ENCODE measurements at regions not wholly inside any gene's neighbourhood (a gene's known extent, or its start where the extent isn't known, plus 50 kb on each side); places are given as distances from the start of the nearest gene placed in this dataset.

DNA sequence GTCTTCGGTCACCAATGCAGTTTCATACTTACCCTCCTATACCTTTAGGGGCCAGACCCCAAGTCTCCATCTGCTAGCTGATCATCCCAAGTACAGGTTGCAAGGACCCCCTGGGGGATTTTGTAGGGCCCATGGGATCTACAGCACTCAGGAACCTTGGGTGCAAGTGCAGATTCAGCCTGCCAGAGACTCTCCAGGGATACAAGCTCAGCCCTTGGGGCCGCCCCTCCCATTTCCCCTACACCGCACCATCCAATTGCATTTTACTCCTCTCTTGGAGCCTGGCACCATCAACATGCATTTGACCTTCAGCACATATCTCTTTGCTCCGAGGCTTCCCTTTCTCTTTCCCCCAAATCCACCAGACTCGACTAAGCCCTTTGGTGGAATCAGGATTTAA lies 154.7 kb upstream of the ZNF536 start:
- no peak for DNase-seq (ENCODE audit: low spot score)

DNA sequence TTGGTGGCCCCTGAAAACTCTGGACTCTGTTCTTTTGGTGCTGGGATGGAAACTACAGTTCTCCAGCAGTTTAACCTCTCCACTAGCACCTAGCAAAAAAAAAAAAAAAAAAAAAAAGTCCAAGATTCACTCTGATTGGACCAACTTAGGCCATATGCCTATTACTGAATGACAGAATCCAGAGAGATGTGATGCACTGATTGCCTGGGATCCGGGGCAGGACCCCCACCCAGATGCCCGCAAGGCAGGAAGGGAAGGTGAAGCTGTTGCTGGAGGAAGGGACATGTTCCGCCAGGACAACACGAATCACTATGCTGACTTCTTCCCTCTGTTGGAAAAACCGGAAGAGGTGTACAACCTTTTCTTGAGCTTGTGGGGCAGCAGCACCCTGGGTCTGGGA lies 152.5 kb upstream of the ZNF536 start:
- no peak for DNase-seq (ENCODE audit: low spot score)

DNA sequence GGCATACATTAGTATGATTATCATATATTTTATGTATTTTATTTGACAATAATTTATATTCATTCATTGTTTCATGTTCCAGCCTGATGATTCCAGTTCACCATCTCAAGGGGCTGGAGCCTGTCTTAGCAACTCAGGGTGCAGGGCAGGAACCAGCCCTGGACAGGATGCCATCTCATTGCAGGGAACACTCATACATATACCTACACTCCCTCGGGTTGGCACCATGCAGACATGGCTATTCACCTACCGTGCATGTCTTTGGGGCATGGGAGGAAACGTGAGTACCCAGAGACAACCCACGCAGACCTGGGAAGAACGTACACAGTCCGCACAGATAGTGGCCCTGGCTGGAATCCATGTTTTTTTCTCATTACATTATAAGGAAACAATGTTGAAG lies 151.0 kb upstream of the ZNF536 start:
- DNase-seq (ENCODE audit: low spot score) = no peak

DNA sequence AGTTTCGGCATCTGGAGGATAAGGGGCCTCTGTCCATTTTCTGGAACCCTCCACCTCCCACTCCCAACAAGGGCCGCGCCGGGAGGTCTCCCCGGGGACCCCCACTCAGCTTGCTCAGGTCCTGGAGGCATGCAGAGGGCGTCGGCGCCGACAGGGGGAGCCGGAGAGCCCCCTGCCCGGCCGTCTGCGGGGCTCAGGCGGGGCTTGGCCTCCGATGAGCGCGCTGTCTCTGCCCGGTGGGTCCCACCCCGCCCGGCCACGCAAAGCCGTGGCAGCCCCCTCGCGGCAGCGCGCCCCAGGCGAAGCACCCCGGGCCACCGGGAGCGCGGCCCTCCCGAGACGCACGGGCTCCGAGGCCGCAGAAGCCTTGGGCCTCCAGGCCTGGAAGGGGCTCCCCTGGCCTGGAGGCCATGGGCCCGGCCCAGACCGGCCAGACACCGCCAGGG lies 149.7 kb upstream of the ZNF536 start:
- DNase-seq (ENCODE audit: low spot score) = peak; percentile 78

DNA sequence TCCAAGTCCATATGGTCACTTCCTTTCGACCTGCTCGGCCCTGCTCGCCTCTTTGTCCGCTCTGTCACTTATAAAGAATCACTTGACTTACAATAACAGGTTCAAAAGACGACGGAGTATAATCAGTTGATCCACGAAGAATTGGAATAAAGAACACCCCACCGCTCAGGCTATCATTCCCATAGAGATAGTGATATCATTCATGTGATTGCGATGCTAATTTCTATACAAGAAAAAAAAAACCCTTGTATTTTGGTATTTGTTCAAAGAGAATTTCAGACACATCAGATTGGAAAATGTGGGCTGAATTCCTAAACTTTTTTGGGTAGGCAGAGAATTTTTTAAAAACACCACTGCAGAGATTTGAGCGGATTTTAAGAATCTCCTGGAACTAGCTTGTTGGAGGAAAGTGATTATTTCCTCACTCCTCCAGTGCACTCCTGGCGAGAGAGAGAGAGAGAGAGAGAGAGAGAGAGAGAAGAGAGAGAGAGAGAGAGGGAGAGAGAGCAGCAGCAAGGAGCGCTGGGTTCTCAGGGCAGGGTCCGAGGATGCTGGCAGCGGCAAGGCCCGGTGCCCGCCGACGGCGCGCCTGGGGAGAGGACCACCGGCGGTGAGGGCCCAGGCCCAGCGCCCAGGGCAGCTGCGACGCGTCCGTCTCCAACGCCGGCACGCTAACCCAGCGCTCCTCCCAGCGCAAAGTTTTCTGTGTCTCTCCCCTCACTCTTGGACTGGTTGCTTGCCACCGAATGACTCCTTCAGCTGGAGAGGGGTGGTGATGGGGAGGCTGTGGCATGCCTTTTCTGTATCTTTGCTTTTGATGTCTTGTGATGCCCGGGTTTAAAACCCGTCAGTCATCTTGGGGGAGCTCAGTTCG lies 149.0 kb upstream of the ZNF536 start:
- DNase-seq (ENCODE audit: low spot score) = peak; percentile 67

DNA sequence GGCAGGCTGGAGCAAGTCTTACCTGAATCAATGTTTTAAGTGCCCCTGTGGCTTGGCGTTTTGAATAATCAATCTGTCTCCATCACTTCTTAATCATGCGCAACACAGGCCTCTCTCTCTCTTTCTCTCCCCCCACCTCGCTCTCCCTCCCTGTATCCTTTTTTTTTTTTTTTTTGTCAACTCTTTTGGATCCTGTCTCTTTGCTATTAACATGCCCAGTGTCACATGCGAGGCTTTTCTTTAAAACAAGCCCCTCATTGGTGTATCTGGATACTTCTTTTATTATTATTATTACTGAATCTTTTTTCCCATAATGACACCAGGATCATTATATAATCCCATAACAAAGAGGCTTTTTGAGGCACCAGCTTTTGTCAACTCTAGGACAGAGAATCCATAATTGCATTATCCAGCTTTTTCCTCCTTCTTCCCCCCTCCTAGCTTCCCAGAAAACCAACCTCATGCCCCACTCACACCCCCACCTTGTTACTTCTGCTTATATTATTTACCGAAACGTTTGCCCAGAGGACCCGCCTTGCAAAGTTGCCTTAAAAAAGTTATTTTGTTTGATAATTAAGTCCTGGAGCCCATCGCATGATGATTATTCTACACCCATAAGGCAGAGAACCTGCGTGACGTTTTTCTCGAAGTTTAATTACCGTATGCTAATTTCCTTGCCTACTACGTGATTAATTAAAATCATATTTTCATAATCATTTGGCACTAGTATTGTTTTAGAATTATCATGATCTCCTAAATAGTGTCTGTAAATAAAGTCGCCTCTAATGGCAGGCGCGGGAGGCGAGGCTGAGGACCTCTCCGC lies 148.1 kb upstream of the ZNF536 start:
- no peak for DNase-seq (ENCODE audit: low spot score)

DNA sequence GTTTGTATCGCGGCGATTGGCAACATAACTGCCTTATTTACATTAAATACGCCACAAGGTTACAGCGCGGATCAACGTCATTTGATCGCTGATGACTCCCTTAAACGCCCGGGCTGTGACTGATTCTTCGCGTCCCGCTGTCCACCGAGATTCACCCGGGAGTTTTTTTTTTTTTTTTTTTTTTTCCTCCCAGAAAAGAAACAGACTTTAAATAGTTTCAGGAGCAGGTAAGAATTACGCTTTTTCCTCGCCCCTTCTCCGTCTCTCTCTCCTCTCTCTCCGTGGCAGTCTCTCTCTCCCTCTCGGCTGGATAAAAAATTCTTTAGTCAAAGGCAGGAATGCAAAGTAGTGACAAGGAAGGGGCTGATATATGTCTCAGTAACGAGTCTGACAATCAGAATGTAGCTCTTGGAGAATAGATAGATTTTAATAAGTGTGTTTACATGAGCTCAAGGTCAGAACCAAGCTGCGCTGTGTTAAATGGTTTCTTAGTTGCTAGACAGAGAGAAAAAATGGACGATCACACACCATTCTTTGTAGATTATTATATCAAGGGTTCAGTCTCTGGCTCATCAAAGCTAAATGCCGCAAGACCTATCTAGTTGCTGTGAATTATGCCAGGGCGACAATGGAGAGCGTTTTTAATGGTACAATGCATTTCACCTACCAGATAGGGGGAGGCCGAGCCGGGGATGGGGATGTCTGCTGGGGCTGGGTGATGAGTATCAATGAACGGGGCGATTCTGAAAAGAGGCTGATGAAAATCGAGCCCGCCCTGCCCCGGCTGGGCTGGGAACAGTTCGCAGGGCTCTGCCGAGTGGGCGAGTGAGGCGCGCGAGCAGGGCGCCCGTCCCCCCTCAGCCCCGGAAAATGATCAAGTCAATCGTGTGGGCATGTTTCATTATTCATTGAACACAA lies 147.2 kb upstream of the ZNF536 start:
- peak; percentile 58 for DNase-seq (ENCODE audit: low spot score)

DNA sequence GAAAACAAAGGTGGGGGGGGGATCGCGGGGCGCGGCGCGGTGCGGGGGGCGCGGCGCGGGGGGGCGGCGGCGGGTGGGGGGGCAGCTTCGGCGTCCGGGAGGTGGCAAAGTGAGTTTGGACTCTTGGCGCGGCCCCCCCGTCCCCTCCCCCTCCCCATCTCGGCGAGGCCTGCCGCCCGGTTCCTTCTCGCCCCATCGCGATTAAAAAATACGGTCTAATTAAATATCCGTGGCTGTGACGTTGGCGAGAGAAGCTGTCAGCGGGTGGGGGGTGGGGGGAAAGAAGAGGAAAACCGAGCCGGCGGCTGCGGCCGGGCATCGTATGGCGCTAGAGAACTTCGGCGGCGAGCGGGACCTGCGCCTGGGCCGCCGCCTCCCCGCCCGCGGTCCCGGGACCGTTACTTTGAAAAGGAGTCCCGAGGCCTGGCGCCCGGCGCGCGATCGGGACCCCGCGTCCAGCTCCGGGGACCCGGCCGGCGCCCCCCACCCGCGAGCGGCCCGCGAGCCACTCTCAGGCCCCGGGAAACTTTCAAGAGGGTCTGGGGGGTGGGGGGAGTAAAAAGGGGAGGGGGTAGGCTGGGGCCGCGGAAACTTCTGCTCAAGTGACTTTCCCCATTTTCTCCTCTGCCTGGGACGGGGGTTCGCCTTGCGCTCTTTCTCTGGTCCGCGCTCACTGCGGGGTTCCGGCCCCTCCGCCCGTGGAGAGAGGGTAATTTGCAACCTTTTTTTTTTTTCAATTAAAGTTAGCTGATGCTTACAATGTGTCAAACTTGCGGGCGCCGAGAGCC lies 146.3 kb upstream of the ZNF536 start:
- DNase-seq (ENCODE audit: low spot score) = no peak

DNA sequence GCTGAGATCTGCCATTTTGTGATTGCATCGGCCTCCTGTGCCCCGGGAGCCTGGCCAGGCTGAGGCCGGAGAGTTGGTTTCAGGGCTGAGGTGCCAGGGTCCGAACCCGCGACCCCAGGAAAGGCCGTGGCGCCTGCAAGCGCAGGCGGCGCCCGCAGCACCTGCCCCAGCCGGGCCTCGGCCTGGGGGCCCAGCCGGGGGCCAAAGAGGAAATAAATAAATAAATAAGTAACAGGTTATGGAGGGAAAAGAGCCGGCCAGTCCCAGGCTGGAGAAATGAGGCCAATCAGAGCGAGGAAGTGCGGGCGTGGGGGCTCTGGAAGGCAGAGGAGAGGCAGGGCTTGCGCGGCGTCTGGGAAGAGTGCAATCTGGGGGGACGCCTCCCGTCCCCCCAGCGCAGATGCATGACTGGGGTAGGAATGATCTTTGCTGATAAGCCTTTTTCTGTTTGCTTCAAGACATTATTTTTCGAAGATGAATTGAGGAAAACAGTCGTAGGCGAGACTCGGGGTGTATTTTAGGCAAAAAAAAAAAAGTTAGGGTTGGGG lies 145.6 kb upstream of the ZNF536 start:
- DNase-seq (ENCODE audit: low spot score) = no peak

DNA sequence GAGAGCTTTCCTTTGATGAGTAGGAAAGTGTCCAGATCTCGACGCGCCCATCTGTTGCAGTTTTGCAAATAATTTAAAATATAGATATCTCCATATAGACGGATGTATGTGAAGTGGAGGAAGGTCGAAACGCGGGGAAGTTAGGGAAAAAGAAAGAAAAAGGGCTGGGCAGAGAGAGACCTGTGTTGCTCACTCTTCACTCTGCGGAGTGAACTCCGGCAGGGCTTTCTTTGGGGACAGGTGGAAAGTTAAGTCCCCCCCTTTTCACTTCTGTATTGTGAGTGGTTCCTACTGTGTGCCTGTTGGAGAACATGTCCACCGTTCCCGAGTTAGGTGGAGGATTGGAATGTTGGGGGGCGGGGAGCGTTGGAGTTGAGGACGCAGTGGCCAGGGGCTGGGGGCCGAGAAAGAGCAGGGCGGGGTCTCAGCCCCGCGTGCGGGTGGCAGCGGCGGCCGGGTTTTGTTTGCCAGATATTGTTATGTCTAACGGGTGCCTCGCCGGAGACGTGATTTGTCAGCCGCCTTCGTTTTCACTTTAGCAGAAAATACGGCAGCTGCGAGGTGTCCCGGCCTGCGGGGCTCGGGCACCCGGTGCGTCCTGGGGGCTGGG lies 145.1 kb upstream of the ZNF536 start:
- no peak for DNase-seq (ENCODE audit: low spot score)

DNA sequence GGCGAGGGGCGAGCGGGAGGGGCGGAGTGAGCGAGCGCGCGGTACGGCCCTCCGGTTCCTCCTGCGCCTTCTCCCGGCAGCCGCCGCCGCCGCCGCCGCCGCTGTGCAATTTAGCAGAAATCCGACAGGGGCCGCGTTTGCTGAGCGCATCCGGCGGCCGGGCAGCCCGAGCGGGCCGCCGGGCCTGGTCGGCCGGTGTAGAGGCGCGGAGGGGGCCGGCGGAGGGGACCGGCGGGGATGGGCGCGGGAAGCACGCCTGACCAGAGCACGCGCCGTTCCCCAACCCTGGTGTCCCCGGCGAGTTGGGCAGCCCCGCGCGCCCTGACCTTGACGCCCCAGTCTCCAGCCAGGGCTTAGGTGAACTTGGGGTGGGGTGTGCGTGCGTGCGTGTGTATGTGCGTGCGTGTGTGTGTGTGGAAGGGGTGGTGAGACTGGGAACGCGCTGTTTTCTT lies 144.5 kb upstream of the ZNF536 start:
- peak; percentile 91 for DNase-seq (ENCODE audit: low spot score)

DNA sequence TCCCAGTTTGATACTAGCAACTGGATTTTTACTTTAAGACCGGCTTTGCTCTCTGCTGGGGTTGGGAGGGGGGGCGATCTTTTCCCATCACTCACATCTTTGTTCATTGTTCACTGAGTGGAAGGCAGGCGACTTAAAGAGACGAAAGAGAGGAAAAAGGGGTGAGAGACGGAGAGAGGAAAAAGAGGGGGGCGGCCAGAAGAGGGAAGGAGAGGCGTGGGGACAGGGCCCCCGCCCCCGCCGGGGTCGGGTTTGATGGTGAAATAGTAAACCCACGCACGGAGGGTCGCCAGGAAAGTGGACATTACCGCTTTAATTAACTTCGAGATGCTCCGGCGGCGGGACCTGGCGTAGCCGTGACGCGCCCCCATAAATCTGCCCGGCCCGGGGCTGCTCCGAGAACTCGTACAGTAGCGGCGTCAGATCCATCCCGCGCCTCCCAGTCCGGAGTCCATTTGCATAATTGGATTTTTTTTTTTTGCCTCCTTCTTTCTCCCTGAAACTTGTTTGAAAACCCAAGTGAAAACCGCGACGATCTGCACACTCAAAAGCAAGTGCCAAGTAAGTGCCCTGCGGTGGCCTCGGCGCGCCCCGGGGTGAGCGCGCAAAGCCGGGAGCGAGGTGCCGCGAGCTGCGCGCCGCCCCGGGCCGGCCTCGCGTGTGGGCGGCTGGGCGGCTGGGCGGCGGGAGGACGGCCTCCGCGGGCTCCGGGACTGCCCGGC lies 143.9 kb upstream of the ZNF536 start:
- DNase-seq (ENCODE audit: low spot score) = peak; percentile 56

DNA sequence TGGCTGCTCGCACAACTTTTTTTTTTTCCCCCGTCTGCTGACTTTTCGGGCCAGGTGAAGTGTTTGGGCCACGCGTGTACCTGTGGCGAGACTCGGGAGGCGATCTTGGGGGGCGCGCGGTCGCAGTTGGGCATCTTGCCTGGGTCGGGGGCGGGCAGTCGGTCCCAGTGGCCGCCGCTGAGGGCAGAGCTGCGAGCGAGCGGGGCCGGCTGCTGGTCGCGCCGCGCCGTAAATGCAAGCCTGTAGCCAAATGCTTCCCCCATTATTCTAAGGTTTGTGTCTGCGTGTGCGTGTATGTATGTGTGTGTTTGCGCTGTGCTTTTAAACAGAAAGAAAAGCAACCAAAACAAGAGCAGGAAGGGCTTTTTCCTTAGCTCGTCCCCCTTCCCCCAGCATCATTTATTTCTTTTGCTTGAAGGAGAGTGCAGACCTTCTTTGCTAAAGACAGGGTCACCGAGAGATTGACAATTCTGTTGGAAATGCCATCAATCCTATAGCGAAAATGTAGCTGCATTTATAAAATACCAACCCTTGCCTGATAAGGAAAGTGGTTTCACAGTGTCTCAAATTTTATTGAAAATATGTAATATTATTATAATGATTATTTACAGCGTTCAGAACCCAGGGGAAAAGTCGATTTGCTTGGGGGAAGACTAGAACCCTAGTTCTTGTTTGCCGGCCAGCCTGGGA lies 143.2 kb upstream of the ZNF536 start:
- DNase-seq (ENCODE audit: low spot score) = peak; percentile 55

DNA sequence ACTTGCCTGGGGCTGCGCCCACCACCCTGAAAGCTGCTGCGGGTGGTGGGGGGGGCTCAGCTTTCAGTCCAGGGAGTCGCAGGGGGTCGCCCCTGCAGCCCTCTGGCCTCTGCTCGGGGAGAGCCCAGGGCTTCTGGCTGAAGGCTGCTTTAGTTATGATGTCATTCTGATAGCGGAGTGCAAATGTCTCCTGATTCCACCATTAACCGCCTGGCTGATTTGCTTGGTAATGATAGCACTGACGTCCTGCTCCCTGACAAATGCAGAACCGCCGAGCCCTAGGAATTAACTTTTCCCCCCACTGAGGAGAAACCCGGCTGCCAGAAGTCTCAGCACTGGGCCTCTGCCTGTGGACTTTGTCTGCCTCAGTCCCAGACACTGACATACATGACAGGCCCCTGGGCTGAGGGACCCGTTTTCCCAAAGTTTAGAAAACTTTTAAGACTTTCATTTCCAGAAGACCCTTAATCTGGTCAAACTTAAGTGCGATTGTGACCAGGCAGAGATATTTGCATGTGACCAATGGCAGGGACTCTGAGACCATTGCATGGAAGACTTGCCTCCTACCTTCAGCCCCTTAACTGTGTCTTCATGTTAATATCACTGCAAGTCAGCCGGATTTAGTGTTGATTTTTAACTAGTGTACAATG lies 142.5 kb upstream of the ZNF536 start:
- no peak for DNase-seq (ENCODE audit: low spot score)

DNA sequence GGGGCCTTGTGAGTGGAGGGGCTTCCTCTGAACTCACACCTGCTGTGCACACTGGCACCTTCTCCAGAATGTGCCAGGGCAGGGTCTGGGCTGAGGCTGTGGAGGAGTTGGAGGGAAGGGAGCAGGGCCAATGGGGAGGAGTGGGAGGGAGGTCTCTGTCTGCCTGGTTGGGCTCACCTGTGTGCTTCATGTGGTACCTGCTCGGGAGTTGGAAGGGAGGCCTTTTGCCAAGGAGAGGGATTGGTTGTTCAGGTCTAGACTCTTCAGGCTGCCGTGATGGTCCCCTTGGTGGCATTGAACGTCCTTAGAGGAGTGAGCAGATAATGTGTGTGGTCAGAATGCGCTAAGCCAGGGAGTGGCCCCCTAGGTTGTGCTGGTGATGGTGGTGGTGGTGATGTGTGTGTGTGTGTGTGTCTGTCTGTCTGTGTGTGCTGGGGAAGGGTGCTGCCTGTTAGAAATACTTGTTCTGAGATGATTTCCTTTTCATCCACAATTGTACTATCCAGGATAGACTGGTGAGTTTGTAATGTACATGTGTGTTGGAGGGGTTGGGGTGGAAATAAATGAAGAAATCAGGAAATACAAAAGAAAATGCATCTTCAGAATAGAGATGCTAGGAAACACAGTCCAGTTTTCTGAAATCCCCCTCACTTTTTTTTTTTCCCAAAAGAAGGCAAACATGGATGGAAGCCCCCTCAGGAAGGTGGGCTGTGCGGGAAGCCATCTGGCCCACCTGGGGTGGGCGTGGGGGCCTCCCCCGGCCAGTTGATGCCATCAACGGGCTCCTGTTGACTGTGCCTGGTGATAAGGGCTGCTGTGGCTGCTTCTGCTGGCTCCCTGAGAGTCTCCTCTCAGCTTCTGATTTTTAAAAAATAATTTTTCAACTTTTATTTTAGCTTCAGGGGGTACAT lies 140.5 kb upstream of the ZNF536 start:
- no peak for DNase-seq (ENCODE audit: low spot score)

DNA sequence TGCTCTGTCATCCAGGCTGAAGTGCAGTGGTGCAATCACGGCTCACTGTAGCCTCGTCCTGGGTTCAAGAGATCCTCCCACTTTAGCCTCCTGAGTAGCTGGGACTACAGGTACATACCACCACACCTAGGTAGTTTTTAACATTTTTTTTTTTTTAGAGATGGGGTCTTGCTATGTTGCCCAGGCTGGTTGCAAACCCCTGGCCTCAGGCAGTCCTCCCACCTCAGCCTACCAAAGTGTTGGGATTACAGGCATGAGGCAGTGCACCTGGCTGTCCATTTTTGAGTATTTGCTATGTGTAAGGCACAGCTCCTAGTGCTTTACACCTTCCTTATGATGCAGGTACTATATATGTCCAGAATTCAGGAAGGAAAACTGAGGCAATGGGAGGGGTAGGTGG lies 138.8 kb upstream of the ZNF536 start:
- DNase-seq (ENCODE audit: low spot score) = no peak

DNA sequence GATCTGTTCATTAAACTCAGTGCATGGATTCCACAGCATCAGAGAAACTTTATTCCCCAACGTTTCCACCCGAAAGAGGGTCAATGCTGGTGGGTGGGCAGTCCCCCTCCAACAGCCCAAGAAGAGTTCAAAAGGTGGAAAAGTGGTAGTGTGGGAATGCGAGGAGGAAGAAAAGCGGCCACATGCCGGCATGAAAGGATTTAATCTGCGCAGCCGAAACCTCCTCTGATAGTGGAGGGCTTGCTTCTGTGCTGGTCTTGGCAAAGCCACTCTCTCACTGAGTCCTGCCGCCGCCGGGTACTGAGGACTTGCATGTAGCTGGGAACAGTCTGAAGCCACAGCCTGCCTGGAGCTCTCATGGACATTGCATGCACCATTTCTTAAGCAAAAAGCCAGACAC lies 136.2 kb upstream of the ZNF536 start:
- DNase-seq (ENCODE audit: low spot score) = peak; percentile 63

DNA sequence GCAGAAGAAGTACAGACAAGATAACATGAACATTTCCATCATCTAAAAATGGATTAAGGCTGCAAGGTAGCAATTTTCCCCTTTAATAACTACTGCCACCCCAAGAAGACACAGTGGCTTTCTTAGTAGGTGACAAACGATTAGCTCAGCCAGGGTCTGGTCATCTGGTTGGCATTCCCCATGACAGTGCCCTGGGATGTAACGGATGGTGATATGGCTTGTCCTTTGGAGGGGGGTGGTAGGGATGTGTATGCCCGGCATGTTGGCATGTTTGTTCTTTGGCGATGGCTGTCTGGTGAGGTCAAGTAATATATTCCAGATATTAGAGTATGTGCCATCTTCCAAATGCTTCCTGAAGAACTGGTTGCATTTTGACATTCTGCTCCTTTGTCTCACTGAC lies 135.6 kb upstream of the ZNF536 start:
- no peak for DNase-seq (ENCODE audit: low spot score)
